Adrenal gland (tissue), 5 donors: ENCODE measurements at regions not wholly inside any gene's neighbourhood (a gene's known extent, or its start where the extent isn't known, plus 50 kb on each side); places are given as distances from the start of the nearest gene placed in this dataset.

ENCODE experiments used
- POLR2A ChIP-seq, 2 donors: fragments of 450-650 bp; IDR thresholded peaks; one replicate each; pipeline ENCODE4 v1.6.1; 2017; ENCODE audit warnings: antibody characterized with exemption in 2 of 2, mild to moderate bottlenecking in 2 of 2, moderate library complexity in 1 of 2
- TF ChIP-seq, protein P1 (sequence below), 6 experiments: fragments of 450-650 bp in 4 of 6; fragments of 200-600 bp in 2 of 6; sonication (generic) in 1 of 6; IDR thresholded peaks; 1 replicate in 5 of 6; 2 replicates in 1 of 6; pipeline versions ENCODE4 v1.5.1 to v1.8.0; 2016 to 2021; ENCODE audit warnings: antibody characterized with exemption in 6 of 6, mild to moderate bottlenecking in 2 of 6, moderate library complexity in 1 of 6
- donor health status: DM: no; HTN: no; CAD: no.

DNA sequence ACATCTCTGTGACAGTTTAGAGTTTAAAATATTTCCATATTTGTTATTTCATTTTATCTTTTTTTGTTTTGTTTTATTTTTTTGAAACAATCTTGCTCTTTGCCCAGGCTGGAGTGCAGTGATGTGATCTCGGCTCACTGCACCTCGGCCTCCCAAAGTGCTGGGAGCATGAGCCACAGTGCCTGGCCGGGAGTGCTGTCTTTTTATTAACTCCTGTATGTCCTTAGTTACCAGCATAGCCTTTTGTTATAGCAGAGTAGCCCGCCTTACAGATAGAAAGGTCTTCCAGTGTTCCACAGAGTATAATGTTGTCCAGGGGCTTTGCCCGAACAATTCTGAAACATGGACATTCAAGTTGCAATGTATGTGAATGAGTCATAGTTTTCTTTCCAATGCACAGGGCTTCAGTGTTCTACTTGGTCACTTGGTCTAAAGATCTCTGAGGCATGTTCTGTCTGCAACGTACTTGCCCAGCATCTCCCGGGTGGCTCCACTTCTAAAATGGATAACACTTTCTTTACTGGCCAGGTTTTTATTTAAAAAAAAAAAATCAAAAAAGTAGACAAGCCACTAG lies 125.6 kb downstream of the KCNJ18 start:
- TF ChIP-seq, protein P1, sequence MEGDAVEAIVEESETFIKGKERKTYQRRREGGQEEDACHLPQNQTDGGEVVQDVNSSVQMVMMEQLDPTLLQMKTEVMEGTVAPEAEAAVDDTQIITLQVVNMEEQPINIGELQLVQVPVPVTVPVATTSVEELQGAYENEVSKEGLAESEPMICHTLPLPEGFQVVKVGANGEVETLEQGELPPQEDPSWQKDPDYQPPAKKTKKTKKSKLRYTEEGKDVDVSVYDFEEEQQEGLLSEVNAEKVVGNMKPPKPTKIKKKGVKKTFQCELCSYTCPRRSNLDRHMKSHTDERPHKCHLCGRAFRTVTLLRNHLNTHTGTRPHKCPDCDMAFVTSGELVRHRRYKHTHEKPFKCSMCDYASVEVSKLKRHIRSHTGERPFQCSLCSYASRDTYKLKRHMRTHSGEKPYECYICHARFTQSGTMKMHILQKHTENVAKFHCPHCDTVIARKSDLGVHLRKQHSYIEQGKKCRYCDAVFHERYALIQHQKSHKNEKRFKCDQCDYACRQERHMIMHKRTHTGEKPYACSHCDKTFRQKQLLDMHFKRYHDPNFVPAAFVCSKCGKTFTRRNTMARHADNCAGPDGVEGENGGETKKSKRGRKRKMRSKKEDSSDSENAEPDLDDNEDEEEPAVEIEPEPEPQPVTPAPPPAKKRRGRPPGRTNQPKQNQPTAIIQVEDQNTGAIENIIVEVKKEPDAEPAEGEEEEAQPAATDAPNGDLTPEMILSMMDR (IDR thresholded peaks at IDR 0.05): no peak
- no peak for TF ChIP-seq POLR2A (IDR thresholded peaks at IDR 0.05)
